HFFc6 (cell line): ENCODE measurements at regions not wholly inside any gene's neighbourhood (a gene's known extent, or its start where the extent isn't known, plus 50 kb on each side); places are given as distances from the start of the nearest gene placed in this dataset.

Experiments used
- DNase-seq: peaks from one replicate; pipeline ENCODE4 v3.0.0-alpha.2; 2018
- H3K27ac Mint-ChIP-seq: 2 replicates; pipeline ENCODE4 v1.8.0; 2020; ENCODE audit warnings: mild to moderate bottlenecking, mixed read lengths
- H3K27me3 Mint-ChIP-seq: 2 replicates; pipeline ENCODE4 v1.8.0; 2021; ENCODE audit warnings: mild to moderate bottlenecking, moderate library complexity, mixed read lengths; ENCODE audit not compliant: insufficient read depth
- H3K36me3 Mint-ChIP-seq: 2 replicates; pipeline ENCODE4 v1.8.0; 2021; ENCODE audit warnings: low read depth, mixed read lengths
- H3K4me1 Mint-ChIP-seq: 2 replicates; pipeline ENCODE4 v1.8.0; 2020; ENCODE audit warnings: low read depth, mixed read lengths
- H3K4me3 Mint-ChIP-seq: 2 replicates; pipeline ENCODE4 v1.8.0; 2020; ENCODE audit warnings: mild to moderate bottlenecking, moderate library complexity, mixed read lengths
- H3K9me3 Mint-ChIP-seq: 2 replicates; pipeline ENCODE4 v1.8.0; 2020; ENCODE audit warnings: mild to moderate bottlenecking, mixed read lengths
- TF ChIP-seq, protein P1 (sequence below): fragments of 200-600 bp; sonication (generic); IDR thresholded peaks from 2 replicates; pipeline ENCODE4 v1.5.0; 2021; ENCODE audit warnings: antibody characterized with exemption, mild to moderate bottlenecking

DNA sequence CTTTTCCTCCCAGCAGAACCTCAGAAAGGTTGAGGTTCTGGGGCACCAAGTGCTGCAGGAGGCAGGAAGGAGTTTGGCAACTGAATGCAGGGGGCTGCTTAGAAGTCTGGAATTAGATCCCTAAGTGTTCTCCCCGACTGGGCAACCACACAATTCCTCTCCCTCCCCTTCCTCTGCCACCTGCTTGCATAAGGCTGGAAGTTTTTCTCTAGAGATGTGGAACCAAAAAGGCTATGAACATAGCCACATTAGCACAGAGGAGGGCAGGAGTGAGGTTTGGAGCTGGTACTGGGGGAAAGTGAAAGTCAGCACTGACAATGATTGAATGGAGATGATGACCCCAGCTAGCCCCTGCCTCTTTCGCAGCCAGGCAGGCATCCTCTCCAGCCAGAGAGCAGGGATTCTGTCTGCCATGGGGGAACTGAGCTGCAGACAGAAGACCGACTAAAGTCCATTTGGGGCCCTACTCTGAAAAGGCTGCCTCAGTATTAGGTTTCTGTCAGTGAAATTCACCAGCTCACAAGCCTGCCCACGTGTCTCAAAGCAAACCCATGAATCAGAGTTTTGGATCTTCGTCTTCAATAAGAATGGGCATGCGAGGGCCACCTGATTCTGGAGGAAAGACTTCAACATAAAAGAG, 87.9 kb upstream of the ITGA6 start:
- H3K9me3 Mint-ChIP-seq = peaks cover 13% of the 10 kb centered on the region
- peaks cover 64% of the 10 kb centered on the region for H3K4me1 Mint-ChIP-seq
- H3K27ac Mint-ChIP-seq = peak overlapping the region; percentile 18
- peak overlapping the region; percentile 80 for H3K4me3 Mint-ChIP-seq
- no peak for DNase-seq
- H3K27me3 Mint-ChIP-seq = no peaks in the 10 kb centered on the region
- peaks cover 12% of the 10 kb centered on the region for H3K36me3 Mint-ChIP-seq
- TF ChIP-seq, protein P1, sequence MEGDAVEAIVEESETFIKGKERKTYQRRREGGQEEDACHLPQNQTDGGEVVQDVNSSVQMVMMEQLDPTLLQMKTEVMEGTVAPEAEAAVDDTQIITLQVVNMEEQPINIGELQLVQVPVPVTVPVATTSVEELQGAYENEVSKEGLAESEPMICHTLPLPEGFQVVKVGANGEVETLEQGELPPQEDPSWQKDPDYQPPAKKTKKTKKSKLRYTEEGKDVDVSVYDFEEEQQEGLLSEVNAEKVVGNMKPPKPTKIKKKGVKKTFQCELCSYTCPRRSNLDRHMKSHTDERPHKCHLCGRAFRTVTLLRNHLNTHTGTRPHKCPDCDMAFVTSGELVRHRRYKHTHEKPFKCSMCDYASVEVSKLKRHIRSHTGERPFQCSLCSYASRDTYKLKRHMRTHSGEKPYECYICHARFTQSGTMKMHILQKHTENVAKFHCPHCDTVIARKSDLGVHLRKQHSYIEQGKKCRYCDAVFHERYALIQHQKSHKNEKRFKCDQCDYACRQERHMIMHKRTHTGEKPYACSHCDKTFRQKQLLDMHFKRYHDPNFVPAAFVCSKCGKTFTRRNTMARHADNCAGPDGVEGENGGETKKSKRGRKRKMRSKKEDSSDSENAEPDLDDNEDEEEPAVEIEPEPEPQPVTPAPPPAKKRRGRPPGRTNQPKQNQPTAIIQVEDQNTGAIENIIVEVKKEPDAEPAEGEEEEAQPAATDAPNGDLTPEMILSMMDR = no peak

- H3K4me3 Mint-ChIP-seq = peak overlapping the region; percentile 80
- TF ChIP-seq, protein P1 = no peak
- H3K9me3 Mint-ChIP-seq = peaks cover 14% of the 10 kb centered on the region
- no peak for DNase-seq
- no peaks in the 10 kb centered on the region; the same call in 1 of the 2 replicates for H3K27me3 Mint-ChIP-seq
- H3K4me1 Mint-ChIP-seq = peaks cover 55% of the 10 kb centered on the region
- peaks cover 12% of the 10 kb centered on the region for H3K36me3 Mint-ChIP-seq
- H3K27ac Mint-ChIP-seq = peak overlapping the region; percentile 53
These were observed 87.0 kb upstream of the ITGA6 start for GRCh38 chr2:172340394-172340793.

GRCh38 chr2:172342078-172342477, 85.3 kb upstream of the ITGA6 start:
- peaks cover 54% of the 10 kb centered on the region for H3K4me1 Mint-ChIP-seq
- H3K9me3 Mint-ChIP-seq = peaks cover 14% of the 10 kb centered on the region

GRCh38 chr2:172342611-172343010, 84.8 kb upstream of the ITGA6 start:
- no peak overlapping the region for H3K4me3 Mint-ChIP-seq
- H3K9me3 Mint-ChIP-seq = peaks cover 14% of the 10 kb centered on the region
- peaks cover 17% of the 10 kb centered on the region for H3K36me3 Mint-ChIP-seq
- H3K27ac Mint-ChIP-seq = no peak overlapping the region
- H3K4me1 Mint-ChIP-seq = peaks cover 49% of the 10 kb centered on the region
- H3K27me3 Mint-ChIP-seq = no peaks in the 10 kb centered on the region; the same call in 1 of the 2 replicates
- no peak for DNase-seq
- TF ChIP-seq, protein P1 = no peak

More at GRCh38 chr2:172342078-172342477, 85.3 kb upstream of the ITGA6 start:
- TF ChIP-seq, protein P1 = no peak
- peaks cover 17% of the 10 kb centered on the region for H3K36me3 Mint-ChIP-seq
- H3K27me3 Mint-ChIP-seq = no peaks in the 10 kb centered on the region; the same call in 1 of the 2 replicates
- H3K27ac Mint-ChIP-seq = no peak overlapping the region
- DNase-seq = no peak
- no peak overlapping the region for H3K4me3 Mint-ChIP-seq

GRCh38 chr2:172344159-172344558, 83.2 kb upstream of the ITGA6 start:
- peaks cover 14% of the 10 kb centered on the region for H3K9me3 Mint-ChIP-seq
- no peak for DNase-seq
- peaks cover 17% of the 10 kb centered on the region for H3K36me3 Mint-ChIP-seq
- no peaks in the 10 kb centered on the region; the same call in 1 of the 2 replicates for H3K27me3 Mint-ChIP-seq
- H3K4me3 Mint-ChIP-seq = no peak overlapping the region
- TF ChIP-seq, protein P1 = no peak
- peaks cover 49% of the 10 kb centered on the region for H3K4me1 Mint-ChIP-seq
- H3K27ac Mint-ChIP-seq = no peak overlapping the region
